CD4-positive, alpha-beta T cell (primary cell): ENCODE measurements at regions not wholly inside any gene's neighbourhood (a gene's known extent, or its start where the extent isn't known, plus 50 kb on each side); places are given as distances from the start of the nearest gene placed in this dataset.

ENCODE experiments used
- ATAC-seq: fragments of 200-7000 bp; cut with Tn5 transposase; one replicate; pipeline ENCODE4 v1.10.0; 2022; ENCODE audit warnings: mild to moderate bottlenecking; ENCODE audit not compliant: poor library complexity
- CTCF ChIA-PET: fragments of 350-600 bp; sonication (Branson Sonifier 250); formaldehyde crosslinking; loops from one replicate; lab custom pipeline; 2021; ENCODE audit warnings: antibody characterized with exemption, inconsistent platforms; lab: Charles Lee
- POLR2A ChIA-PET: fragments of 350-600 bp; sonication (Branson Sonifier 250); formaldehyde crosslinking; loops from one replicate; lab custom pipeline; 2021; ENCODE audit warnings: antibody characterized with exemption, inconsistent platforms; lab: Charles Lee
- DNase-seq, 14 experiments: peaks; one replicate each; pipeline ENCODE4 v3.0.0-alpha.2; 2013 to 2020; ENCODE audit warnings: mixed read lengths in 2 of 14
- H3K27ac ChIP-seq, 2 donors: one replicate each; pipeline versions ENCODE4 v1.5.1 to v1.7.0; 2013; ENCODE audit warnings: low read length in 2 of 2, low read depth in 1 of 2, mild to moderate bottlenecking in 1 of 2
- H3K27me3 ChIP-seq, 2 experiments: 1 replicate in 1 of 2; 2 replicates in 1 of 2; pipeline versions ENCODE4 v1.6.1 to v1.7.0; 2013; ENCODE audit warnings: low read length in 2 of 2, control low read depth in 1 of 2, mild to moderate bottlenecking in 1 of 2, moderate library complexity in 1 of 2; ENCODE audit not compliant: insufficient read depth in 2 of 2, control insufficient read depth in 1 of 2
- H3K36me3 ChIP-seq: one replicate; pipeline ENCODE4 v1.6.1; 2013; ENCODE audit warnings: low read length, control low read depth; ENCODE audit not compliant: insufficient read depth
- H3K4me1 ChIP-seq: one replicate; pipeline ENCODE4 v1.6.1; 2013; ENCODE audit warnings: low read length, control low read depth; ENCODE audit not compliant: insufficient read depth
- H3K4me3 ChIP-seq: one replicate; pipeline ENCODE4 v1.5.1; 2013; ENCODE audit warnings: mild to moderate bottlenecking, low read length, moderate library complexity
- H3K9me3 ChIP-seq, 2 experiments: 1 replicate in 1 of 2; 2 replicates in 1 of 2; pipeline versions ENCODE4 v1.6.1 to v1.7.0; 2013; ENCODE audit warnings: low read length in 2 of 2, mild to moderate bottlenecking in 2 of 2, control low read depth in 1 of 2, moderate library complexity in 1 of 2; ENCODE audit not compliant: control insufficient read depth in 1 of 2, insufficient read depth in 1 of 2
- H3K27ac Mint-ChIP-seq: one replicate; pipeline ENCODE4 v1.8.0; 2020; ENCODE audit warnings: mixed read lengths
- H3K27me3 Mint-ChIP-seq: one replicate; pipeline ENCODE4 v1.8.0; 2021; ENCODE audit warnings: mixed read lengths
- H3K36me3 Mint-ChIP-seq: one replicate; pipeline ENCODE4 v1.8.0; 2021; ENCODE audit warnings: low read depth, mixed read lengths
- H3K4me1 Mint-ChIP-seq: one replicate; pipeline ENCODE4 v1.8.0; 2021; ENCODE audit warnings: low read depth, mixed read lengths
- H3K4me3 Mint-ChIP-seq: one replicate; pipeline ENCODE4 v1.8.0; 2020; ENCODE audit warnings: mild to moderate bottlenecking, mixed read lengths
- H3K9me3 Mint-ChIP-seq: one replicate; pipeline ENCODE4 v1.8.0; 2020; ENCODE audit warnings: mixed read lengths
- intact Hi-C, 2 experiments: fragments of 100-400 bp; cut with DNase I in 1 of 2; cut with micrococcal nuclease in 1 of 2; formaldehyde crosslinking; loops; one replicate each; pipeline versions ENCODE4 v1.15.1 to v1.9.0; 2023 to 2025; cut with DNase I, micrococcal nuclease
- TF ChIP-seq, protein P1 (sequence below): fragments of 200-600 bp; IDR thresholded peaks from one replicate; pipeline ENCODE4 v1.8.0; 2022; ENCODE audit warnings: antibody characterized with exemption, mild to moderate bottlenecking

GRCh38 chr15:77685082-77685815, 52.5 kb upstream of the LINGO1 start:
- Histone ChIP-seq H3K9me3 (peaks cover 0 to 5% of the 10 kb centered on the region in 2 experiments), H3K4me3 (no peak overlapping the region), H3K36me3 (no peaks in the 10 kb centered on the region), H3K27me3 (peaks cover 0 to 7% of the 10 kb centered on the region in 2 experiments), H3K4me1 (no peaks in the 10 kb centered on the region), H3K27ac (no peak overlapping the region)
- CTCF ChIA-PET, result no interaction called here
- no peaks in the 10 kb centered on the region for H3K4me1 Mint-ChIP-seq
- H3K9me3 Mint-ChIP-seq, result no peaks in the 10 kb centered on the region
- POLR2A ChIA-PET, result no interaction called here
- no peak overlapping the region for H3K27ac Mint-ChIP-seq
- intact Hi-C loops, result no loop called here
- no peaks in the 10 kb centered on the region for H3K36me3 Mint-ChIP-seq
- peaks cover 33% of the 10 kb centered on the region for H3K27me3 Mint-ChIP-seq
- H3K4me3 Mint-ChIP-seq, result no peak overlapping the region
- no peak for ATAC-seq
- DNase-seq, result no peak
- TF ChIP-seq, protein P1, sequence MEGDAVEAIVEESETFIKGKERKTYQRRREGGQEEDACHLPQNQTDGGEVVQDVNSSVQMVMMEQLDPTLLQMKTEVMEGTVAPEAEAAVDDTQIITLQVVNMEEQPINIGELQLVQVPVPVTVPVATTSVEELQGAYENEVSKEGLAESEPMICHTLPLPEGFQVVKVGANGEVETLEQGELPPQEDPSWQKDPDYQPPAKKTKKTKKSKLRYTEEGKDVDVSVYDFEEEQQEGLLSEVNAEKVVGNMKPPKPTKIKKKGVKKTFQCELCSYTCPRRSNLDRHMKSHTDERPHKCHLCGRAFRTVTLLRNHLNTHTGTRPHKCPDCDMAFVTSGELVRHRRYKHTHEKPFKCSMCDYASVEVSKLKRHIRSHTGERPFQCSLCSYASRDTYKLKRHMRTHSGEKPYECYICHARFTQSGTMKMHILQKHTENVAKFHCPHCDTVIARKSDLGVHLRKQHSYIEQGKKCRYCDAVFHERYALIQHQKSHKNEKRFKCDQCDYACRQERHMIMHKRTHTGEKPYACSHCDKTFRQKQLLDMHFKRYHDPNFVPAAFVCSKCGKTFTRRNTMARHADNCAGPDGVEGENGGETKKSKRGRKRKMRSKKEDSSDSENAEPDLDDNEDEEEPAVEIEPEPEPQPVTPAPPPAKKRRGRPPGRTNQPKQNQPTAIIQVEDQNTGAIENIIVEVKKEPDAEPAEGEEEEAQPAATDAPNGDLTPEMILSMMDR, result no peak

DNA sequence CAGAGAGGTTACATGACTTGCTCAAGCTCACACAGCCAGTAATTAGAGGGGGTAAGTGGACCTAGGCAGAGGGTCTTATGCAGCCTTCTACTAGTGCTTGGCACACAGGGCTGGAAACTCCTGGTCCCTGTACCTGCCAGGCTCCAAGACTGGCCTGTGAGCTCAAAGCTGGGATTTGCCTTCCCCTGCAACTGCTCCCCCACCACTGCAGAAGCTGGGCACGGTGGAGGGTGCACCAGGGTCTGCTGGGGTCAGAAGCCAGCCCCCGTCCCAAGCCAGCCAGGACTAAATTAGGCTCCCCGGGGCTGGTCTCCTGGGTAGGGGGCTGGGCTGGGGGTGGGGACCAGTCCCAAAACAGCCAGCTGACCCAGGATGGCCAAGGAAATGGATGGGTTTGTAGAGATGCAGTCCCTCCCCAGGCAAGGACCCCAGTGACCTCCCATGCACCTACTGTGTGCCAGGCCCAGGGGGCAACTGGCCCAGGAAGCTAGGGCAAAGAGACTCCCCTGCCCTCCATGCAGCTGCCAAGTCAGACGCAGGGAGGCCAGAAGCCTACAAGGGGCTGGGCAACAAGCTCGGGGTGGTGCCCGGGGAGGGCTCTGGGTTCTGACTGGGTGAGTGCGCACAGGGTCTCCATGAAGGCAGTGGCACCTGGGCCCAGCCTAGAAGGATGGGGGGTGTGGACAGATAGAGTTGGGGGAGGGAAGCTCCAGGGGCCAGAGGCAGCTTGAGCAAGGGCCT, 51.8 kb upstream of the LINGO1 start:
- Histone ChIP-seq H3K36me3 (no peaks in the 10 kb centered on the region), H3K4me3 (no peak overlapping the region), H3K9me3 (peaks cover 0 to 5% of the 10 kb centered on the region in 2 experiments), H3K27me3 (peaks cover 0 to 7% of the 10 kb centered on the region in 2 experiments), H3K4me1 (no peaks in the 10 kb centered on the region), H3K27ac (no peak overlapping the region)
- Mint-ChIP-seq H3K4me3 (no peak overlapping the region), H3K9me3 (no peaks in the 10 kb centered on the region), H3K36me3 (no peaks in the 10 kb centered on the region), H3K27ac (no peak overlapping the region), H3K4me1 (no peaks in the 10 kb centered on the region), H3K27me3 (peaks cover 32% of the 10 kb centered on the region)
- TF ChIP-seq, protein P1, result no peak
- POLR2A ChIA-PET, result no interaction called here
- ATAC-seq, result no peak
- CTCF ChIA-PET, result no interaction called here
- no peak for DNase-seq
- intact Hi-C loops, result no loop called here

- H3K36me3 Mint-ChIP-seq, result no peaks in the 10 kb centered on the region
- H3K27me3 ChIP-seq, result peaks cover 0 to 6% of the 10 kb centered on the region in 2 experiments
- no peak overlapping the region for H3K27ac ChIP-seq
- ChIA-PET POLR2A (no interaction called here), CTCF (no interaction called here)
- H3K9me3 Mint-ChIP-seq, result no peaks in the 10 kb centered on the region
- no peaks in the 10 kb centered on the region for H3K9me3 ChIP-seq
- DNase-seq (no peak), ATAC-seq (no peak)
- no peaks in the 10 kb centered on the region for H3K36me3 ChIP-seq
- H3K4me1 ChIP-seq, result no peaks in the 10 kb centered on the region
- TF ChIP-seq, protein P1, result no peak
- no peak overlapping the region for H3K4me3 ChIP-seq
- no peaks in the 10 kb centered on the region for H3K4me1 Mint-ChIP-seq
- no peak overlapping the region for H3K27ac Mint-ChIP-seq
- H3K4me3 Mint-ChIP-seq, result no peak overlapping the region
- intact Hi-C loops, result no loop called here
- H3K27me3 Mint-ChIP-seq, result peaks cover 36% of the 10 kb centered on the region
These were observed 49.9 kb upstream of the LINGO1 start for GRCh38 chr15:77682564-77682963.
